ENCODE measurements at regions not wholly inside any gene's neighbourhood (a gene's known extent, or its start where the extent isn't known, plus 50 kb on each side); places are given as distances from the start of the nearest gene placed in this dataset.

DNA sequence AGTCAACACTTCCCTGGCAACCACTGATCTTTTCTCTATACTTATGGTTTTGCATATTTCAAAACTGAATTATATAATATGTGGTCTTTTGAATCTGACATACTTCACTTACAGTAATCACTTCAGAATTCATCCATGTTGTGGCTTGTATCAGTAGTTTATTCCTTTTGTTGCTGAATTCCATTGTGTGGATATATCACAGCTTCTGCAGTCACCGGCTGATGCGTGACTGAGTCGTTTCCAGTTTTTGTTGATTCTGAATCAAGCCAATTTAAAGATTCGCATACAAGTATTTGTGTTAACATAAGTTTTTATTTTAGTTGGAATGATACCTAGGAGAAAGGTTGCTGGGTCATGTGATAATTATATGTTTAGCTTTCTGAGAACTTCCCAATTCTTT is 672.5 kb upstream of the ANKRD30A start:
- 71 to 91% methylated on average over 4 of the region's 4 CpGs for WGBS, 2 donors
- Histone ChIP-seq H3K27me3 (no peaks in the 10 kb centered on the region), H3K27ac (no peak overlapping the region), H3K9me3 (no peaks in the 10 kb centered on the region), H3K4me3 (no peak overlapping the region), H3K36me3 (no peaks in the 10 kb centered on the region), H3K4me1 (peaks cover 0 to 20% (median 11%) of the 10 kb centered on the region in 4 donors)
- intact Hi-C loops (cut with DNase I) = no loop called here
- DNase-seq = no peak
- TF ChIP-seq, protein P1, sequence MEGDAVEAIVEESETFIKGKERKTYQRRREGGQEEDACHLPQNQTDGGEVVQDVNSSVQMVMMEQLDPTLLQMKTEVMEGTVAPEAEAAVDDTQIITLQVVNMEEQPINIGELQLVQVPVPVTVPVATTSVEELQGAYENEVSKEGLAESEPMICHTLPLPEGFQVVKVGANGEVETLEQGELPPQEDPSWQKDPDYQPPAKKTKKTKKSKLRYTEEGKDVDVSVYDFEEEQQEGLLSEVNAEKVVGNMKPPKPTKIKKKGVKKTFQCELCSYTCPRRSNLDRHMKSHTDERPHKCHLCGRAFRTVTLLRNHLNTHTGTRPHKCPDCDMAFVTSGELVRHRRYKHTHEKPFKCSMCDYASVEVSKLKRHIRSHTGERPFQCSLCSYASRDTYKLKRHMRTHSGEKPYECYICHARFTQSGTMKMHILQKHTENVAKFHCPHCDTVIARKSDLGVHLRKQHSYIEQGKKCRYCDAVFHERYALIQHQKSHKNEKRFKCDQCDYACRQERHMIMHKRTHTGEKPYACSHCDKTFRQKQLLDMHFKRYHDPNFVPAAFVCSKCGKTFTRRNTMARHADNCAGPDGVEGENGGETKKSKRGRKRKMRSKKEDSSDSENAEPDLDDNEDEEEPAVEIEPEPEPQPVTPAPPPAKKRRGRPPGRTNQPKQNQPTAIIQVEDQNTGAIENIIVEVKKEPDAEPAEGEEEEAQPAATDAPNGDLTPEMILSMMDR (IDR thresholded peaks at IDR 0.05) = no peak
- no peak for TF ChIP-seq POLR2AphosphoS5 (IDR thresholded peaks at IDR 0.05)
- no peak for TF ChIP-seq EP300 (IDR thresholded peaks at IDR 0.05)
- no peak for TF ChIP-seq POLR2A (IDR thresholded peaks at IDR 0.05)

DNA sequence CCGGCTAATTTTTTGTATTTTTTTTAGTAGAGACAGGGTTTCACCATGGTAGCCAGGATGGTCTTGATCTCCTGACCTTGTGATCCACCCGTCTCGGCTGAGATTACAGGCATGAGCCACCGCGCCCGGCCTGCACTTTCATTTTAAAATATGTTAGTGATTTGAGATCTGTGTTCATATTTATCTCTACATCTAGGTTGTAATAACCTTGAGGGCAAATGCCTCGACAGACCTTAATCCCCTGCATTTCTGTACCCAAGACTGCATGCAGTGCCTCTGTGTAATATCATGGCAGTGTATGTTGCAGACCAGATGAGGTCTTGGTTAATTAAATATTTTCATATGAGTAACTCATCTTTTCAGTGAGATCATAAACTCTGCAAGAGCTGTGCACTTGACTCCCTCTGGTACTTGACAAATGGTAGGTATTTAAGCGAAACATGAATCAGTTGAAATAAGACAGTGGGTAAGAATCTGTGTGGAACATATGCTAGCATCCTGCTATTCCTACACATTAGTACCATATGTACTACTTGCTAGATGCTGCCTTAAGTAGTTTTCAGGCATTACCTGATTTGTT is 673.9 kb upstream of the ANKRD30A start:
- peaks cover 0 to 33% (median 11%) of the 10 kb centered on the region in 4 donors for H3K4me1 ChIP-seq
- 90 to 92% methylated on average over 8 of the region's 8 CpGs for WGBS, 2 donors
- H3K4me3 ChIP-seq = no peak overlapping the region
- H3K36me3 ChIP-seq = no peaks in the 10 kb centered on the region
- H3K27ac ChIP-seq = peak overlapping the region in 1 of 4 donors; percentile 77
- no peak for TF ChIP-seq POLR2AphosphoS5 (IDR thresholded peaks at IDR 0.05)
- TF ChIP-seq, protein P1 (IDR thresholded peaks at IDR 0.05) = no peak
- no peak for TF ChIP-seq POLR2A (IDR thresholded peaks at IDR 0.05)
- no peak for TF ChIP-seq EP300 (IDR thresholded peaks at IDR 0.05)
- no peak for DNase-seq
- H3K27me3 ChIP-seq = no peaks in the 10 kb centered on the region
- H3K9me3 ChIP-seq = no peaks in the 10 kb centered on the region
- intact Hi-C loops (cut with DNase I) = no loop called here

DNA sequence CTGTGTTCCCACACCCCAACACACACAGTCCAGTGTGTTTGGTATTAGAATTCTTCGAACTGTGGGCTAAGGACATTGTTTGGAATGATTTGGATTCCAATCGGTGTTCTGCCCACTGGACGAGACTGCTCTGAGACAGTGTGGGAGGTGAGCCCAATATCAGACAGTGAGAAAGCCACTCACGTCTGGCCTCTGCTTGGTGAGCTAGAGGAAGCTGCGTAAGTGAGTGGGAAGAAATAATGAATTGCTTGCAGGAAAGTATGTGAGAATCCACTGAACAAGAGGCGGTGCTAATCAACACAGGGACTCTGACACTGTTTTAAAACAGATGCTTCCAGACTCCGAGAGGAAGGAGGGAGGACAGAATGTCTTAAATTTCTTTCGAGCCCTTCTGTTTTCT is 675.0 kb upstream of the ANKRD30A start:
- Histone ChIP-seq H3K4me1 (peaks cover 0 to 35% (median 11%) of the 10 kb centered on the region in 4 donors), H3K36me3 (no peaks in the 10 kb centered on the region), H3K27me3 (no peaks in the 10 kb centered on the region), H3K27ac (peak overlapping the region; percentile 43 to 77 (median 67)), H3K4me3 (peak overlapping the region in 3 of 4 donors; percentile 18 to 20 (median 18)), H3K9me3 (no peaks in the 10 kb centered on the region)
- intact Hi-C loops (cut with DNase I) = no loop called here
- TF ChIP-seq POLR2A (IDR thresholded peaks at IDR 0.05) (no peak), POLR2AphosphoS5 (IDR thresholded peaks at IDR 0.05) (peak in 2 of 4 donors; percentile 13 to 55), EP300 (IDR thresholded peaks at IDR 0.05) (peak in 1 of 4 donors; percentile 6)
- TF ChIP-seq, protein P1 (IDR thresholded peaks at IDR 0.05) = no peak
- DNase-seq = peak; percentile 65
- WGBS, 2 donors = 67 to 70% methylated on average over 8 of the region's 8 CpGs

DNA sequence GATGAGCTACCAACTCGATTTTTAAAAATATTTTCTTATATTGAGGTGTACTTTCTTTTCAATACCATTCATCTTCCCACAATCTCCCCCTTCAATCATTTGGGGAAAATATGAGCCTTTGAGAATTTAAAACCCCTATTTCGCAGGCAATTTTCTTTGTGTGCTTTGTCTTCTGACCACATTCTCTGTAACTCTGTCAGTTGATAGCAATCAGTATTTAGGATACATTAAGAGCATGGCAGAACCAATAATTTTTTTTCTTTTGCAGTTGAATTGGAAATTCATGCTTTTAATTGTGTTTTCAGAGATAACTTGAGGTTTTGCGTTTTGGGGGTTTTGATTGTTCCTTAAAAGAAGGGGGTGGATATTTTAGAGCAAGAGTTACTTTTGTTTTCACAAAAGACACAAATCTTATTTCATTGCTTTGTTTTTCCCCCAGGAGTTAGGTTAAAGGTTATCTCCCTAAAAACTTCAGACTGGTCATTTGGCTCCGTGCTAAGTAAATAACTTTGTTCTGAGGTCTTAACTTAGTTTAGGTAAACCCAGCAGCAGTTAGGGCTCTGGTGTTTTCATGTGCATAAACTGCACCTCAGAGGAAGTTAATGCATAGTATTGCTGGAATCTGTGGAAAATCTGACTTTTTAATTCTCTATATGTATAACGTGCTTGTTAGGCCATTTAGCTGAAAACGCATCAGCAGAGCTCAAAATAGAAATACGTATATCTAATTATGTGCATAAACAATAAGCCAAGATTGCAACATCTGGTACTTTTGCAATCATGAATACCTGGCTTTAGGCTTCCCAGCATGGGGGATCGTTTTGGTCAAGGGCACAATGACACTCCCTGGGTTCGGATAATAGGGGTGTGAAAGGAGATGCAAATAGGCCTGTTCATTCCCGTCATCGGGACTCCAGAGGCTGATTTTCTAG is 676.4 kb upstream of the ANKRD30A start:
- H3K9me3 ChIP-seq = no peaks in the 10 kb centered on the region
- WGBS, 2 donors = 37 to 64% methylated on average over 11 of the region's 11 CpGs
- DNase-seq = no peak
- intact Hi-C loops (cut with DNase I) = loop anchor here (10.0 kb wide), 1 partner anchor 814 kb away; no protein-coding TSS in a partner anchor
- no peaks in the 10 kb centered on the region for H3K36me3 ChIP-seq
- no peaks in the 10 kb centered on the region for H3K27me3 ChIP-seq
- H3K27ac ChIP-seq = peak overlapping the region in 2 of 4 donors; percentile 68 to 77
- TF ChIP-seq EP300 (IDR thresholded peaks at IDR 0.05) = no peak
- H3K4me1 ChIP-seq = peaks cover 0 to 35% (median 11%) of the 10 kb centered on the region in 4 donors
- H3K4me3 ChIP-seq = no peak overlapping the region

DNA sequence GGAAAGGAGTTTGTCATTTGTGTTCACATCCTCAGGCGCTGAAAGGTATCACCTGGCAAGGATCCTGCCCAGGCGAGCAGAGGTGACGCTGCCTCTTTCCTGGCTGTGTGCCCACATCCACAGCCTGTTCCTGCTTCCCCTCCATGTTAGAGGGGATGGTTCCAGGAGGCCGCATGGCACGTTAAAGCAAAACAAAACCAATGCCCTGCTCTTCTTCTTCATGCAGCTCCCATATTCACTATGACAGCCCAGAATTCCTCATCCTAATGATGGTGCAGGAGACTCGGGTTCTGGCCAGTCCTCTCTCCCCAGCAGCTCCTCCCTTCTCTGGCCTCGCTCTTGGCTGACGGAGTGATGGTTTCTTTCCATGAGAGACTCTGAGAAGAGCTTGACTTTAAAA is 678.5 kb upstream of the ANKRD30A start:
- peak; percentile 81 for DNase-seq
- H3K36me3 ChIP-seq = no peaks in the 10 kb centered on the region
- no peaks in the 10 kb centered on the region for H3K27me3 ChIP-seq
- WGBS, 2 donors = 80 to 86% methylated on average over 8 of the region's 8 CpGs
- peak overlapping the region in 3 of 4 donors; percentile 5 to 59 (median 41) for H3K27ac ChIP-seq
- H3K9me3 ChIP-seq = no peaks in the 10 kb centered on the region
- H3K4me1 ChIP-seq = peaks cover 0 to 35% (median 11%) of the 10 kb centered on the region in 4 donors
- no peak overlapping the region for H3K4me3 ChIP-seq
- intact Hi-C loops (cut with DNase I) = loop anchor here (10.0 kb wide), 1 partner anchor 812 kb away; no protein-coding TSS in a partner anchor
- TF ChIP-seq POLR2A (IDR thresholded peaks at IDR 0.05) (no peak), EP300 (IDR thresholded peaks at IDR 0.05) (peak in 1 of 4 donors; percentile 28), POLR2AphosphoS5 (IDR thresholded peaks at IDR 0.05) (peak in 3 of 4 donors; percentile 29 to 72 (median 54))
- TF ChIP-seq, protein P1 (IDR thresholded peaks at IDR 0.05) = no peak
